ENCODE measurements at regions not wholly inside any gene's neighbourhood (a gene's known extent, or its start where the extent isn't known, plus 50 kb on each side); places are given as distances from the start of the nearest gene placed in this dataset.

GRCh38 chr13:99027661-99028425 is 50.0 kb upstream of the DOCK9 start:
- TF ChIP-seq CTCF (conservative IDR thresholded peaks at IDR 0.05; ENCODE audit: low read depth, low read length), result no peak
- TF ChIP-seq POLR2A (IDR thresholded peaks at IDR 0.05; ENCODE audit: low read depth, low read length), result no peak
- TF ChIP-seq SMC3 (IDR thresholded peaks at IDR 0.05; ENCODE audit: low read depth, low read length), result no peak
- TF ChIP-seq FOS (IDR thresholded peaks at IDR 0.05; ENCODE audit: low read depth, low read length), result no peak
